ENCODE measurements at regions not wholly inside any gene's neighbourhood (a gene's known extent, or its start where the extent isn't known, plus 50 kb on each side); places are given as distances from the start of the nearest gene placed in this dataset.
A peak's percentile ranks its signal among the peaks of the same experiment; 100 is the strongest.

DNA sequence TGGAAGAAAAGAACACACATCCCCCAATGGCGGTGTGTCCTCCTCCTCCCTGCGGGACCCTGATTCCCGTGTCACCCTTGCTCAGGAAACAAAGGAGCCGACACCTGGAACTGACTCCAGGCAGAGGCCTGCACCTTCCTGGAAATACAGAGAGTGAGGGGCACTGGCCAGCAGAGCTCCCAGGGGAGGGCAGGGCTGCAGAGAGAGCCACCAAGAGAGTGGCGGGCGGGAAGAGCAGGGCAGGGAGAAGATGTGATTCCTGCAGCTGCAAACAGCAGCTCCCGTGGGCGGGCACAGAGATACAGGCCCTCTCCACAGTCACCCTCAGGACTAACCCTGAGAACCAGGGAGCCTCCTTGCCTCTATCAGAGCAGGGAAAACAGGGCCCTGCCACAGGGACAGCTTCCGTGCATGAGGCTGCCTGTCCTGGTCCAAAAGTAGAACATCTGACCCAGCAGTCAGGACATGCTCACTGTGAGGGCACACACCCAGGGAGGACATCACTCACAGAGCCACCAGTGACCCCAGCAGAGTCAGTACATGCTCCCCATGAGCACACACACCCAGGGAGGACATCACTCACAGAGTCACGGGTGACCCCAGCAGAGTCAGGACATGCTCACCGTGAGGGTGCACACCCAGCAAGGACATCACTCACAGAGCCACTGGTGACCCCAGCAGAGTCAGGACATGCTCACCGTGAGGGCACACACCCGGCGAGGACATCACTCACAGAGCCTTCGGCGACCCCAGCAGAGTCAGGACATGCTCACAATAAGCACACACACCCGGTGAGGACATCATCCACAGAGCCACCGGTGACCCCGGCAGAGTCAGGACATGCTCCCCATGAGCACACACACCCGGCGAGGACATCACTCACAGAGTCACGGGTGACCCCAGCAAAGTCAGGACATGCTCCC, 193.1 kb downstream of the DLL1 start:
- 58 to 82% (median 77%) methylated on average over 11 to 22 of the region's 22 CpGs for WGBS, 4 donors

DNA sequence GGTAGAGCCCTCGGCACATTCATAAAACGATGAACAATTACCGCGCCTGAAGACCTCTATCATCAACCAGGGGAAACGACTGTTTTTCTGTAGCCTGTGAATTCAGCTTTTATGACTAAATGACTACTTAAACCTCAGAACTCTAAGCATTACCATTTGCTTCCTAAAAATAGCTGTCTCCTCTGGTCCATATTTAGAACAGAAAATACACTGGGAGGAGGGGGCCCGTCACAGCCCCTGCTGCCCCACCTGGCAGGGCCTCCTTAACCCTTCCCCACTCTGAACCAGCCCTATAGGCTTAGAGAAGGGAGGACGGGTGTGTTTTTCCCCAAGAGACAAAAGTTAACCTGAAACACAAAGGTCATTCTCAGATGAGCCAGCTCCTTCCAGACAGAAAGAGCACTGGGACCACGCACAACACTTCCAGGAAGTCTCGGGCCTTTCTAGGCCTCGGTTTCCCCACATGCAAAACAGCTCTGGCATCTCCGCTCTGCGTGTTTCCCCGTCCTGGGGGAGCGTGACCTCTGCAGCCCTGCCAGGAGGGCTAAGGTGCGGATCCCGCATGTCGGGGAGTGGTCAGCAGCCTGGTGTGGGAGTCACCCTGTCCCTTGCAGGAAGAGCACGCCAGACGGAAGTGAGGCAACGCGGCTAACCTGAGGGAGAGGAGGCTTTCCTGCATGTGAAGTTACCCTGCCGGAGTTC, 193.9 kb downstream of the DLL1 start:
- WGBS, 4 donors = 50 to 65% (median 58%) methylated on average over 22 of the region's 22 CpGs
- Histone ChIP-seq H3K4me1 (peaks cover 0 to 26% (median 13%) of the 10 kb centered on the region in 12 donors), H3K27me3 (peaks cover 0 to 5% (median 0%) of the 10 kb centered on the region in 9 donors), H3K27ac (no peak overlapping the region), H3K36me3 (no peaks in the 10 kb centered on the region), H3K9me3 (no peaks in the 10 kb centered on the region), H3K4me3 (no peak overlapping the region)
- ATAC-seq = peak in 3 of 4 donors; percentile 16 to 39 (median 27)
- DNase-seq = peak in 3 of 5 donors; percentile 8 to 55 (median 17)
- TF ChIP-seq, protein P1, sequence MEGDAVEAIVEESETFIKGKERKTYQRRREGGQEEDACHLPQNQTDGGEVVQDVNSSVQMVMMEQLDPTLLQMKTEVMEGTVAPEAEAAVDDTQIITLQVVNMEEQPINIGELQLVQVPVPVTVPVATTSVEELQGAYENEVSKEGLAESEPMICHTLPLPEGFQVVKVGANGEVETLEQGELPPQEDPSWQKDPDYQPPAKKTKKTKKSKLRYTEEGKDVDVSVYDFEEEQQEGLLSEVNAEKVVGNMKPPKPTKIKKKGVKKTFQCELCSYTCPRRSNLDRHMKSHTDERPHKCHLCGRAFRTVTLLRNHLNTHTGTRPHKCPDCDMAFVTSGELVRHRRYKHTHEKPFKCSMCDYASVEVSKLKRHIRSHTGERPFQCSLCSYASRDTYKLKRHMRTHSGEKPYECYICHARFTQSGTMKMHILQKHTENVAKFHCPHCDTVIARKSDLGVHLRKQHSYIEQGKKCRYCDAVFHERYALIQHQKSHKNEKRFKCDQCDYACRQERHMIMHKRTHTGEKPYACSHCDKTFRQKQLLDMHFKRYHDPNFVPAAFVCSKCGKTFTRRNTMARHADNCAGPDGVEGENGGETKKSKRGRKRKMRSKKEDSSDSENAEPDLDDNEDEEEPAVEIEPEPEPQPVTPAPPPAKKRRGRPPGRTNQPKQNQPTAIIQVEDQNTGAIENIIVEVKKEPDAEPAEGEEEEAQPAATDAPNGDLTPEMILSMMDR (IDR thresholded peaks at IDR 0.05) = no peak
- no peak for TF ChIP-seq POLR2A (IDR thresholded peaks at IDR 0.05)
- intact Hi-C loops (cut with DNase I) = no loop called here

More for the DNA sequence above, 193.1 kb downstream of the DLL1 start:
- peaks cover 0 to 5% (median 0%) of the 10 kb centered on the region in 9 donors for H3K27me3 ChIP-seq
- no peaks in the 10 kb centered on the region for H3K9me3 ChIP-seq
- peak in 1 of 4 donors; percentile 7 for ATAC-seq
- no peak for TF ChIP-seq POLR2A (IDR thresholded peaks at IDR 0.05)
- TF ChIP-seq, protein P1 (IDR thresholded peaks at IDR 0.05) = no peak
- H3K4me1 ChIP-seq = peaks cover 0 to 26% (median 13%) of the 10 kb centered on the region in 12 donors
- no peak overlapping the region for H3K27ac ChIP-seq
- intact Hi-C loops (cut with DNase I) = no loop called here
- peak in 3 of 5 donors; percentile 12 to 50 (median 19) for DNase-seq
- no peaks in the 10 kb centered on the region for H3K36me3 ChIP-seq
- no peak overlapping the region for H3K4me3 ChIP-seq

DNA sequence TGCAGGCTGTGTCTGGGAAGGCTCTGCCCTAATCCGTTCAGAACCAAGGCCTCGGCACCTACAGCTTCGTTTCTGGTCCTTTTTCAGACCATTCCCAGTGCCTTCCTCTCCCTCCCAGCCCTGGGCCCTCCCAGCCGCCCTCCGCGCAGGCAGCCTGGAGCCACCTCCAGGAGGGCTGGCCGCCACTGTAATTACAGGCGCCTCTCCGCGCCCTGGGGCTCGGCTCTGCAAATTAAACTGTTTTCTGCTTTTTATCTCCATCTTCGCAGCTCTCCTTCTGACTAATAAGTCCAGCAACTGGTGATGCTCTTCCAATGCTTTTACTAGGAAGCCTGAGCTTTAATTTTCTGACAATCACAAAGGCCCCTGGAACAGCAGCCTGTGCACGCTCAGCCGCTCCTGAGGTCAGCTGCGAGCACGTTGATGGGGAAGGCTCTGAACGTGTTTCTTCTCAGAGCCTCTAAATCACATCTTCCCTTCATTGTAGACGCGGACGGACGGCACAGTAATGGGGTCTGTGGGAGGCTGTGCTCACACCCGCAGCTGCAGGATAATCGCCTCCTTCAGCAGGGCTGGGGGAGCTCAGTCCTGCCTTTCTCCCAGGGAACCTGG, 194.6 kb downstream of the DLL1 start:
- no peak for TF ChIP-seq POLR2A (IDR thresholded peaks at IDR 0.05)
- TF ChIP-seq, protein P1 (IDR thresholded peaks at IDR 0.05) = no peak
- H3K27ac ChIP-seq = no peak overlapping the region
- peak in 1 of 4 donors; percentile 24 for ATAC-seq

More for the DNA sequence above, 194.6 kb downstream of the DLL1 start:
- no peak overlapping the region for H3K4me3 ChIP-seq
- H3K36me3 ChIP-seq = no peaks in the 10 kb centered on the region
- peaks cover 0 to 5% (median 0%) of the 10 kb centered on the region in 9 donors for H3K27me3 ChIP-seq
- intact Hi-C loops (cut with DNase I) = no loop called here
- no peaks in the 10 kb centered on the region for H3K9me3 ChIP-seq
- WGBS, 4 donors = 69 to 77% (median 72%) methylated on average over 22 to 23 of the region's 23 CpGs
- peak in 3 of 5 donors; percentile 1 to 33 (median 11) for DNase-seq
- peaks cover 0 to 26% (median 13%) of the 10 kb centered on the region in 12 donors for H3K4me1 ChIP-seq
